ENCODE measurements at regions not wholly inside any gene's neighbourhood (a gene's known extent, or its start where the extent isn't known, plus 50 kb on each side); places are given as distances from the start of the nearest gene placed in this dataset.

- TF ChIP-seq ZFP30 (CRISPR knock-in tag; IDR thresholded peaks at IDR 0.05) (no peak), POU6F1 (CRISPR knock-in tag; IDR thresholded peaks at IDR 0.05; ENCODE audit: borderline replicate concordance, low read depth) (no peak), ARNTL (CRISPR knock-in tag; IDR thresholded peaks at IDR 0.05; ENCODE audit: borderline replicate concordance, low read depth) (no peak), PATZ1 (CRISPR knock-in tag; IDR thresholded peaks at IDR 0.05; ENCODE audit: borderline replicate concordance) (no peak), OSR1 (CRISPR knock-in tag; IDR thresholded peaks at IDR 0.05) (no peak), TCF4 (CRISPR knock-in tag; IDR thresholded peaks at IDR 0.05; ENCODE audit: borderline replicate concordance) (no peak), BACH2 (CRISPR knock-in tag; IDR thresholded peaks at IDR 0.05; ENCODE audit: borderline replicate concordance) (no peak), ZNF70 (CRISPR knock-in tag; IDR thresholded peaks at IDR 0.05) (no peak), SNAI2 (CRISPR knock-in tag; IDR thresholded peaks at IDR 0.05) (no peak), TOX (CRISPR knock-in tag; IDR thresholded peaks at IDR 0.05; ENCODE audit: borderline replicate concordance) (no peak), ESRRG (CRISPR knock-in tag; IDR thresholded peaks at IDR 0.05) (no peak), GLIS3 (CRISPR knock-in tag; IDR thresholded peaks at IDR 0.05) (no peak), ZNF565 (CRISPR knock-in tag; conservative IDR thresholded peaks at IDR 0.05; ENCODE audit: low read depth) (no peak)
Measured at GRCh38 chr3:107272471-107272870, 104.8 kb upstream of the CCDC54 start.

Data from SK-N-SH treated with all-trans-retinoic acid at 6 μM for 48 hours (cell line).